ENCODE measurements at regions not wholly inside any gene's neighbourhood (a gene's known extent, or its start where the extent isn't known, plus 50 kb on each side); places are given as distances from the start of the nearest gene placed in this dataset.

DNA sequence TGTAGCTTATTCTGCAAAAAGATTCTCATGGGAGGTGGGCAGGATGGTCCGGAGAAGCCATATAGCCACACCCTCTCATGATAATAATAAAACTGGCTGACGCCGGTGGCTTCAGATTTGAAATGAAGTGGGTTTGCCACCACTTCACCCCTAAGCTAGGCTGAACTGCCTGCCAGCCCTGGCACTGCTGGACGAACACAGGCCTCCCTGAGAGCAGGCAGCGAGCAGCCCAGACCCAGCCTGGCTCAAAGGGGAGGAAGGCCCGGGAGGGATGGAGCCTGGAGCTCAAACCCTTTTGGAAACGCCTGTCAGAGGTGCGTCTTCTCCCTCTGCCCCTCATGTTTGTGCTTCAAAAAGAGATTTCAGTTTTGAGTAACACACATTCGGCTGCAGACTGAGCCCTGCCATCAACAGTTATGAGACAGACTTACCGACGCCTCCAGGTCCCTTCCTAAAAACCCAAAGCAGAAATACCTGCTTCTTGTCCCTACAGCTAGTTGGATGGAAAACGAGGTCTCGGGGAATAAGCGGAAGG is 71.1 kb upstream of the HPCAL1 start:
- TF ChIP-seq, protein P1, sequence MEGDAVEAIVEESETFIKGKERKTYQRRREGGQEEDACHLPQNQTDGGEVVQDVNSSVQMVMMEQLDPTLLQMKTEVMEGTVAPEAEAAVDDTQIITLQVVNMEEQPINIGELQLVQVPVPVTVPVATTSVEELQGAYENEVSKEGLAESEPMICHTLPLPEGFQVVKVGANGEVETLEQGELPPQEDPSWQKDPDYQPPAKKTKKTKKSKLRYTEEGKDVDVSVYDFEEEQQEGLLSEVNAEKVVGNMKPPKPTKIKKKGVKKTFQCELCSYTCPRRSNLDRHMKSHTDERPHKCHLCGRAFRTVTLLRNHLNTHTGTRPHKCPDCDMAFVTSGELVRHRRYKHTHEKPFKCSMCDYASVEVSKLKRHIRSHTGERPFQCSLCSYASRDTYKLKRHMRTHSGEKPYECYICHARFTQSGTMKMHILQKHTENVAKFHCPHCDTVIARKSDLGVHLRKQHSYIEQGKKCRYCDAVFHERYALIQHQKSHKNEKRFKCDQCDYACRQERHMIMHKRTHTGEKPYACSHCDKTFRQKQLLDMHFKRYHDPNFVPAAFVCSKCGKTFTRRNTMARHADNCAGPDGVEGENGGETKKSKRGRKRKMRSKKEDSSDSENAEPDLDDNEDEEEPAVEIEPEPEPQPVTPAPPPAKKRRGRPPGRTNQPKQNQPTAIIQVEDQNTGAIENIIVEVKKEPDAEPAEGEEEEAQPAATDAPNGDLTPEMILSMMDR (IDR thresholded peaks at IDR 0.05; ENCODE audit: partially characterized antibody, unreplicated experiment), result no peak
- H3K27me3 Mint-ChIP-seq (ENCODE audit: unreplicated experiment), result peaks cover 4% of the 10 kb centered on the region
- no peaks in the 10 kb centered on the region for H3K36me3 Mint-ChIP-seq (ENCODE audit: unreplicated experiment)
- no peaks in the 10 kb centered on the region for H3K4me1 Mint-ChIP-seq (ENCODE audit: low read depth, unreplicated experiment)
- DNase-seq, result peak; percentile 8
- H3K4me3 Mint-ChIP-seq (ENCODE audit: unreplicated experiment), result no peak overlapping the region
- H3K27ac Mint-ChIP-seq (ENCODE audit: unreplicated experiment), result no peak overlapping the region
- peaks cover 4% of the 10 kb centered on the region for H3K9me3 Mint-ChIP-seq (ENCODE audit: unreplicated experiment)

DNA sequence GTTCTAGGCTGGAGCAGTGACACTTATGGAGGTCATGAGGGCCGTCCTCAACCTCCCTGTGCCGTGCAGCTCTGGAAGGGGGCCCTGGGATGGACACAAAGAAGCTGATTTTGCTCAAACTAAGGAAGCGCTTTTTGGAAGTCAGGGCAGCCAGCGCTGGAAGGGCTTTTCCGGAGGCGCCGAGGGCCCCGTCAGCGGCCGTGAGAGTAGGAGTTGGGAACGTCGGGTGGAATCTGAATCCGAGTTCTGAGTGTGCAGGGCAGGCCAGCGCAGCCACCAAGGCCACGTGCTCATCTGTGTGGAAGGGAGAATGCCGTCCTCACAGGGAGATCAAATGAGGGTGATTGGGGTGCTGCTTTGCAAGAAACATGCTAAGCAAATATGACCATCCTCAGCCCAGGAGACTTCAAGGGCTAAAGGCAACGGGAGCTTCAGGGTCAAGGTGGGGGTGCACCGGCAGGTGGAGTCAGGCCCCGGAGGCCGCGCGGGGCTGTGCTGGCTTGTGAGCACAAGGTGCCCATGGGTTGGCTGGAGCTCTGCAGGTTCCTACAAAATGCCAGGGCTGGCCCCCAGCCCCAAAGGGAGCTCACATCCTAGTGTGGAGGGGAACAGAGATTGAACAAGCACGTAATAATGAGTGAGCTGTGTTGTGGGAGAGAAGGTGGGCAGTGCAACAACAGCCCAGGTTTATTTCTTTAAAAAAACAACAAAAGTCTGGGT is 70.4 kb upstream of the HPCAL1 start:
- H3K9me3 Mint-ChIP-seq (ENCODE audit: unreplicated experiment), result peaks cover 4% of the 10 kb centered on the region
- TF ChIP-seq, protein P1 (IDR thresholded peaks at IDR 0.05; ENCODE audit: partially characterized antibody, unreplicated experiment), result no peak
- no peak overlapping the region for H3K4me3 Mint-ChIP-seq (ENCODE audit: unreplicated experiment)
- peaks cover 4% of the 10 kb centered on the region for H3K27me3 Mint-ChIP-seq (ENCODE audit: unreplicated experiment)
- DNase-seq, result peak; percentile 7
- H3K27ac Mint-ChIP-seq (ENCODE audit: unreplicated experiment), result no peak overlapping the region
- no peaks in the 10 kb centered on the region for H3K4me1 Mint-ChIP-seq (ENCODE audit: low read depth, unreplicated experiment)
- no peaks in the 10 kb centered on the region for H3K36me3 Mint-ChIP-seq (ENCODE audit: unreplicated experiment)

DNA sequence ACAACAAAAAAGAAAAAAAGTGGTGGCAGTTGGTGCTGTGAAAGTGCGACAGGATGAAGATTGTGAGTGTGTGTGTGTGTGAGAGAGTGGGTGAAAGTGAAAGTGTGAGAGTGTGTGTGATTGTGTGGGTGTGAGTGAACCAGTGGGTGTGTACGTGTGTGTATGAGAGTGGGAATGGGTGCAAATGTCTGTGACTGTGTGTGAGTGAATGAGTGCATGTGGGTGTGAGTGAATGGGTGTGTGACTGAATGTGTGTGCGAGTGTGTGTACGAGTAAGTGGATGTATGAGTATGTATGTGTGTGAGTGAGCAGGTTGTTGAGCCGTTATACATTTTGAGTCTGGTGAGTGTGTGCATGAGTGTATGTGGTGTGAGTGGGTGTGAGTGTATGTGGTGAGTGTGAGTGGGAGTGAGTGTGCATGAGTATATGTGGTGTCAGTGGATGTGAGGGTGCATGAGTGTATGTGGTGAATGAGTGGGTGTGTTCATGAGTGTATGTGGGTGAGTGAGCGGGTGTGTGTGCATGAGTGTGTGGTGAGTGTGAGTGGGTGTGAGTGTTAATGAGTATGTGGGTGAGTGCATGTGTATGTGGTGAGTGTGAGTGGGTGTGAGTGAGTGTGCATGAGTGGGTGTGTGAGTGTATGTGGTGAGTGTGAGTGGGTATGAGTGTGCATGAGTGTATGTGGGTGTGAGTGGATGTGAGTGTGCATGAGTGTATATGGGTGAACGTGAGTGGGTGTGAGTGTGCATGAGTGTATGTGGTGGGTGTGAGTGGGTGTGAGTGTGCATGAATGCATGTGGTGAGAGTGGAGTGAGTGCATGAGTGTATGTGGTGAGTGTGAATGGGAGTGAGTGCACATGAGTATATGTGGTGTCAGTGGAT is 69.3 kb upstream of the HPCAL1 start:
- Mint-ChIP-seq H3K4me1 (ENCODE audit: low read depth, unreplicated experiment) (no peaks in the 10 kb centered on the region), H3K4me3 (ENCODE audit: unreplicated experiment) (no peak overlapping the region), H3K9me3 (ENCODE audit: unreplicated experiment) (peaks cover 4% of the 10 kb centered on the region), H3K27me3 (ENCODE audit: unreplicated experiment) (peaks cover 4% of the 10 kb centered on the region), H3K36me3 (ENCODE audit: unreplicated experiment) (no peaks in the 10 kb centered on the region), H3K27ac (ENCODE audit: unreplicated experiment) (no peak overlapping the region)
- TF ChIP-seq, protein P1 (IDR thresholded peaks at IDR 0.05; ENCODE audit: partially characterized antibody, unreplicated experiment), result no peak
- DNase-seq, result peak; percentile 2

GRCh38 chr2:10234013-10234306 is 68.7 kb upstream of the HPCAL1 start:
- no peak for DNase-seq
- Mint-ChIP-seq H3K4me3 (ENCODE audit: unreplicated experiment) (no peak overlapping the region), H3K4me1 (ENCODE audit: low read depth, unreplicated experiment) (no peaks in the 10 kb centered on the region), H3K27me3 (ENCODE audit: unreplicated experiment) (peaks cover 4% of the 10 kb centered on the region), H3K9me3 (ENCODE audit: unreplicated experiment) (peaks cover 4% of the 10 kb centered on the region), H3K27ac (ENCODE audit: unreplicated experiment) (no peak overlapping the region), H3K36me3 (ENCODE audit: unreplicated experiment) (no peaks in the 10 kb centered on the region)
- TF ChIP-seq, protein P1 (IDR thresholded peaks at IDR 0.05; ENCODE audit: partially characterized antibody, unreplicated experiment), result no peak
